Dendritic cell treated with granulocyte-macrophage colony-stimulating factor and Interleukin-4, amounts not matched to agents 40 ng/mL and 50 ng/mL, for 4 days (primary cell): ENCODE measurements at regions not wholly inside any gene's neighbourhood (a gene's known extent, or its start where the extent isn't known, plus 50 kb on each side); places are given as distances from the start of the nearest gene placed in this dataset.
"Not testable (repeated sequence)": the region's sequence is repeated elsewhere in the genome, so short reads cannot be mapped to it uniquely, and the experiment has no call there.

Source experiments
- H3K27ac Mint-ChIP-seq: one replicate; pipeline ENCODE4 v1.8.0; 2022; ENCODE audit warnings: mild to moderate bottlenecking, mixed read lengths
- H3K27me3 Mint-ChIP-seq: one replicate; pipeline ENCODE4 v1.8.0; 2022; ENCODE audit warnings: mild to moderate bottlenecking, mixed read lengths
- H3K36me3 Mint-ChIP-seq: one replicate; pipeline ENCODE4 v1.8.0; 2022; ENCODE audit warnings: low read depth, mixed read lengths
- H3K4me1 Mint-ChIP-seq: one replicate; pipeline ENCODE4 v1.8.0; 2022; ENCODE audit warnings: low read depth, mixed read lengths
- H3K4me3 Mint-ChIP-seq: one replicate; pipeline ENCODE4 v1.8.0; 2022; ENCODE audit warnings: mild to moderate bottlenecking, moderate library complexity, mixed read lengths
- H3K9me3 Mint-ChIP-seq: one replicate; pipeline ENCODE4 v1.8.0; 2022; ENCODE audit warnings: mixed read lengths
- intact Hi-C: fragments of 100-400 bp; cut with micrococcal nuclease; formaldehyde crosslinking; loops from one replicate; pipeline ENCODE4 v1.15.0; 2022

DNA sequence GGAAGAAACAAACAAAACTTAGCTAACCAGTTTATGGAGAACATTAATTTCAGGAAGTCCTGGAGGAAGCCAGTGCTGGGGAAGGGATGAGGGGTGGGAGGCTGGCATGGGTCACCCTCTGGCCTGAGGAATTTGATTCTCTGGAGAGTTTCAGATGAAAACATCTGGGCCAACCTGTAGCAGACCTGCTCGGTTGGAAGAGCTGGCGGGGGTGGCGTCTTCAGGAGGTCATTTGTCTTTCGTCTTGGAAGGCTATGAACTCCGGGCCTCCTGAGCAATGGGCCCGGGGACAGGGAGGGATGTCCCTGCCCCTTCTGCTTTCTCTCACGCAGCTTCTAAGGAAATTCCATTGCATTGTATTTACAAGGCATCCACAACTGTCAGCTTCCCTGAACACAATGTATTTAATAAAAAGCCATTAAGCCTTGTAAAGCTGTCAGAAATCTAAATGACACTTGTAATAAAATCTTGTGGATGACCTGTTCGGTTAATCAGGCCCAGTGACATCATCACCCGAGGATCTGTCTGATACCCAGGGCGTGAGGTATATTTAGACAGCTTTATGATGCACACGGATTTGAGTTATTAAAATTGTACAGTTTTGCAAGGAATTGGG, 250.5 kb downstream of the RAB11FIP2 start:
- intact Hi-C loops, result no loop called here
- Mint-ChIP-seq H3K4me3 (no peak overlapping the region), H3K27ac (no peak overlapping the region), H3K27me3 (no peaks in the 10 kb centered on the region), H3K4me1 (no peaks in the 10 kb centered on the region), H3K36me3 (no peaks in the 10 kb centered on the region), H3K9me3 (no peaks in the 10 kb centered on the region)

DNA sequence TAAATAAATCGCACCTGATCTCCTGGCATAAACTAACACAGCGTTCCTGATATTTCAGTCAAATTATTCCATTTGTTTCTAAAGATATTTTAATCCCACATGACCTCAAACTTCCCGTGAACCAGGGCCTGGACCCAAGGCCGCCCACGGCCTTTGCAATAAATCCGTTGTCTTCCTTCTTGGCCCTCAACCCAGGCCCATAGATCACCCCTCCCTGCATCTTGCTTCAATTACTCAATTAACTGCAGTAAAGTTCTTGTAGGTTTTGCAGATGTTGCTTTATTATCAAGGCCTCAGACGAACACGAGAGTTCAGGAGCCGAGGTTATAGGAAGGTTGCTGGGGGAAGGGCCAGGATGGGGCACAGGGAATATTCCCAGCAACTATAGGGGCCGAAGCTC, 249.4 kb downstream of the RAB11FIP2 start:
- intact Hi-C loops, result no loop called here
- Mint-ChIP-seq H3K27me3 (no peaks in the 10 kb centered on the region), H3K4me1 (no peaks in the 10 kb centered on the region)

DNA sequence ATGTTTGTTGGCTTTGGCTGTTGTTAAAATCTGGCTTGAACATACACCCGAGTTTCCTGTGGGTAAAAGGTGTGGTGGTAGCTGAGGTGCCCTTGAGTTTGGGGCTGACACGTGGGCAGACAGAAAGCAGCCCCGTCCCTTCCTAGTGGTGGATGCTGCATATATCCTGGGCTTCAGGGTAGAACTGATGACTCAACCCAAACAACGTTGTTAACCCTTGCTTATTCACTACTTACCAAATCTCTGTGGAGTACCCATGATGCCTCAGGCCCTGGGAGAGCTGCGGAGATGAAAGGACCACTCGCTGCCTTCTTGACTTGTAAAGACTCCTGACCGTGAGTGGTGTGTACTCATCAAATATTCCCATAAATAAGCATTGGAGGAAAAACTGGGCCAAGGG, 245.1 kb downstream of the RAB11FIP2 start:
- H3K27ac Mint-ChIP-seq, result no peak overlapping the region
- no peaks in the 10 kb centered on the region for H3K27me3 Mint-ChIP-seq
- H3K36me3 Mint-ChIP-seq, result no peaks in the 10 kb centered on the region
- H3K4me1 Mint-ChIP-seq, result no peaks in the 10 kb centered on the region
- no peak overlapping the region for H3K4me3 Mint-ChIP-seq
- H3K9me3 Mint-ChIP-seq, result no peaks in the 10 kb centered on the region
- intact Hi-C loops, result no loop called here

More for the DNA sequence above, 249.4 kb downstream of the RAB11FIP2 start:
- H3K9me3 Mint-ChIP-seq, result no peaks in the 10 kb centered on the region
- H3K27ac Mint-ChIP-seq, result no peak overlapping the region
- no peaks in the 10 kb centered on the region for H3K36me3 Mint-ChIP-seq
- H3K4me3 Mint-ChIP-seq, result no peak overlapping the region

DNA sequence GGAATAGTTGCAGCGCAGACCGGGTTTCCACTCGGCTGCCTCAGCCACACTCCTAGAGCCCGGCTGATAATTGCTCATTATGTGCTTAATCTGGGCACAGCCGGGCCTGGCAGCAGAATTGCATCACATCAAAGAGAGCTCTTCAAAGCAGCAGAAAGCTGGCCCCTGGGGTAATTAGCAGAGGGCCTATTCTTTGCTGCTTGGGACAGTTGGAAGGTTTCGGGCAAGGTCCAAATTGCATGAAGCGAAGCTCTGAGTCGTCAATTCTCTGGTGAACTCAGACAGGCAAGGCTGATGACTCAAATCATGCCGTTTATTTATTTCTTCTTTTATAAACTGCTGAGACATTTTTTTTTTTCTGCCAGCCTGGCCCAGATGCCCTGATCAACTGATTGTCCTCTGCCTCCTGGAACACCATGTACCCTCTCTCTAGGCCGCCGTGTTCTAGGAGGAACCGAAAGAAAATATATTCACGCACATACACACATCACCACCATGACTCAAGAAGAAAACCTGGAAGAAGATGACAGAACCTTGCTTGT, 242.2 kb downstream of the RAB11FIP2 start:
- H3K9me3 Mint-ChIP-seq, result no peaks in the 10 kb centered on the region
- no peaks in the 10 kb centered on the region for H3K27me3 Mint-ChIP-seq
- intact Hi-C loops, result no loop called here
- H3K27ac Mint-ChIP-seq, result no peak overlapping the region
- H3K36me3 Mint-ChIP-seq, result no peaks in the 10 kb centered on the region
- H3K4me1 Mint-ChIP-seq, result no peaks in the 10 kb centered on the region
- no peak overlapping the region for H3K4me3 Mint-ChIP-seq

DNA sequence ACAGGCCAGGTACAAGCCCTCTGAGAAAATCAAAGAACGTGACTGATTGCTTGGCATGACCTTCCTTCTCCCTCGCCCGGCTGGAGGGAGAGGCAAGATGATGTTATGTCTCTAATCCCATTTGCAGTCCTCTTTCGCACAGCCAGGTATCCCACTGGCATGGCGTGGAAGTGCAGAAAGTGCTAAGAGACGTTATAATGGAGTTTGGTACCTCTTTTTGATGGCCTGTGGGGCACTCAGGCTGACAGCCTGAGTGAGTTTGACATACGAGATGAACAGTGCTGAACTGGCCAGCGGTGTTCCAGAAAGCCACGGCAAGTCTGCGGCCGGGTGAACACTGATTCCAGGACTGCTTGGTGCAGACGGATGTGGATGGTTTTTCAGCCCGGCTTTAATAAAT, 241.6 kb downstream of the RAB11FIP2 start:
- Mint-ChIP-seq H3K36me3 (no peaks in the 10 kb centered on the region), H3K27me3 (no peaks in the 10 kb centered on the region), H3K9me3 (no peaks in the 10 kb centered on the region), H3K27ac (no peak overlapping the region), H3K4me1 (no peaks in the 10 kb centered on the region), H3K4me3 (no peak overlapping the region)
- intact Hi-C loops, result no loop called here

DNA sequence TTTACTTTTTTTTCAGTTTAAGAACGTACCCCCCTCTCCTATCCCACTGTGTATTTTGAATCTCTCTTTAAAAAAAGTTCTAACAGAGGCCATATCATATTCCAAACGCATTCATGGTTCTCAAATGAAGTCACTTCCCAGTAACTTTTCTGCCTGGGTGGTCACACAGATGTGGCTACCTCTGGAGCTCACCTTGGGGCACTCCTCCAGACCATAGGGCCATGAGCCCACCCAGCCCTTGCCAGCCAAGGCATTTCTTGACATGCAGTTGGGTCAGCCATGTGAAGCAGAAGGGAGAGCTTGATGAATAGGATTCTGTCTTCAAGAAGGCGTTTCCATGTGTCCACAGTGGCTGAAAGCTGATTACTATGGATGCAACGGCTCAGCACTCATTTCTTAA, 239.3 kb downstream of the RAB11FIP2 start:
- intact Hi-C loops, result no loop called here
- Mint-ChIP-seq H3K27ac (no peak overlapping the region), H3K27me3 (no peaks in the 10 kb centered on the region), H3K4me1 (no peaks in the 10 kb centered on the region), H3K36me3 (no peaks in the 10 kb centered on the region), H3K9me3 (no peaks in the 10 kb centered on the region), H3K4me3 (no peak overlapping the region)

DNA sequence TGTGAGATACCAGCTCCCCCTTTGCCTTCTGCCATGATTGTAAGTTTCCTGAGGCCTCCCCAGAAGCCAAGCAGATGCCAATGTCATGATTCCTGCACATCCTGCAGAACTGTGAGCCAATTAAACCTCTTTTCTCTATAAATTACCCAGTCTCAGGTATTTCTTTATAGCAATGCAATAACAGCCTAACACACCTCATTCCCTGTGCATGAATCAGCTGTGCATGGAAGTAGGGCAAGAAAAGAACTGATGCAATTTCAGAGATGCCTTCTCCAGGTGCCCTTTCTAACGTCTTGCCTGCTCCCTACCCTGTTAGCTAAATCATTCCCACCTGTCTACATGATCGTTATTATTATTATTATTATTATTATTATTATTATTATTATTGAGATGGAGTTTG, 230.9 kb downstream of the RAB11FIP2 start:
- H3K36me3 Mint-ChIP-seq, H3K9me3 Mint-ChIP-seq, H3K4me1 Mint-ChIP-seq, intact Hi-C loops, H3K4me3 Mint-ChIP-seq, H3K27ac Mint-ChIP-seq, H3K27me3 Mint-ChIP-seq: not testable (repeated sequence)

DNA sequence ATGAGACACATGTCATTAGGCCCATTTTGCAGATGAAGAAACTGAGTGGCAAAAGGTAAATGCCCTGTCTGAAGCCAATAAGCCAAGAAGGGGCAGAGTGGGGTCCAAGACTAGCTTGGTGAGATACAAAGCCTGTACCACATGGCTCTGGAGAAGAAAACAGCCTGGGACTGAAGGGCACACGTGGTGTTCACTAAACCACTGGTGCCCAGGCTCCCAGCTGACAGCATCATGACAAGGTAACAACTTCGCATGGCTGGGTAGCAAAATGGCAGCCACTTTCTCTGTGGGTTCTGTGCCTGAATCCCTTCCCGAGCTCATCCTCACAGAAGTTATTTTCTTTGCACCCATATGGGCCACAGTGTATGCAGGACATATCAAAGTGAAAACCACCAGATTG, 229.6 kb downstream of the RAB11FIP2 start:
- H3K36me3 Mint-ChIP-seq, result no peaks in the 10 kb centered on the region
- H3K27me3 Mint-ChIP-seq, result peaks cover 1% of the 10 kb centered on the region
- H3K4me3 Mint-ChIP-seq, result no peak overlapping the region
- intact Hi-C loops, result no loop called here
- H3K4me1 Mint-ChIP-seq, result no peaks in the 10 kb centered on the region
- no peak overlapping the region for H3K27ac Mint-ChIP-seq
- H3K9me3 Mint-ChIP-seq, result no peaks in the 10 kb centered on the region

DNA sequence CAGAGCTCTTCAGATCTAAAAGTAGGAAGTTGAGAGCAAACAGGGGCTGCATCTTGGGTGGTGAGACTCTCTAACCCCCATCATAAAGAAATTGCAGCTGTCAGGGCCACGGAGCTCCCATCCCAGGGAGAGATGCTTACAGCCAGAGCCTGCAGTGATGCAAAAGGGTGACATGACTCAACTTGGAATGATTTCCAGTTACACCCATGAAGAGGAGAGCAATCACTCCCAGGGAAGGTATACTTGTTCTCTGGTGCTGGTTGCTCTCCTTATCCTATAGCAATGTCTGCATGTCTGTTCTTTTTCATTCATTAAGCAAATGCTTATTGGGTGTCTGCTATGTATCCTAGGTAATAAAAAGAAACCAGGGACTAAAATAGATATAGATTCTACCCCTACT, 228.0 kb downstream of the RAB11FIP2 start:
- Mint-ChIP-seq H3K27ac (no peak overlapping the region), H3K9me3 (no peaks in the 10 kb centered on the region), H3K4me1 (no peaks in the 10 kb centered on the region), H3K36me3 (no peaks in the 10 kb centered on the region), H3K27me3 (peaks cover 1% of the 10 kb centered on the region), H3K4me3 (no peak overlapping the region)
- intact Hi-C loops, result no loop called here

DNA sequence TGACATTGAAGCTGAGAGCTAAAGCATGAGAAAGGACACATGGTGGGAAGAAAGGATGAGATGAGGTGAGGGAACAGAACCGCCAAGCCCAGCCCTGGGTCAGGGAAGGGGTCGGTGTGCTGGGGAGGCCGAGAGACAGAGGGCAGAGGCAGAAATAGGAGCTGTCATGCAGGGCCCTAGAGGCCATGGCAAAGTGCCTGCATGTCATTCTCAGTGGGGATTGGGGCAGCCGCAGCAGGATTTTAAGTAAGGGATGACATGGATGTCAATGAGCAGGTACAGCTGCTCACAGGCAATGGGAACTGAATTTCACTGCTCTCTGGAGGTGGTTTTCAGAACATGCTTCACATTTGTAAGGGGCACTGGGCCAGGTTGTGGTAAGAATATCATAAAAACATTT, 227.4 kb downstream of the RAB11FIP2 start:
- Mint-ChIP-seq H3K9me3 (no peaks in the 10 kb centered on the region), H3K27me3 (peaks cover 1% of the 10 kb centered on the region), H3K27ac (no peak overlapping the region), H3K4me1 (no peaks in the 10 kb centered on the region), H3K36me3 (no peaks in the 10 kb centered on the region), H3K4me3 (no peak overlapping the region)
- intact Hi-C loops, result no loop called here

DNA sequence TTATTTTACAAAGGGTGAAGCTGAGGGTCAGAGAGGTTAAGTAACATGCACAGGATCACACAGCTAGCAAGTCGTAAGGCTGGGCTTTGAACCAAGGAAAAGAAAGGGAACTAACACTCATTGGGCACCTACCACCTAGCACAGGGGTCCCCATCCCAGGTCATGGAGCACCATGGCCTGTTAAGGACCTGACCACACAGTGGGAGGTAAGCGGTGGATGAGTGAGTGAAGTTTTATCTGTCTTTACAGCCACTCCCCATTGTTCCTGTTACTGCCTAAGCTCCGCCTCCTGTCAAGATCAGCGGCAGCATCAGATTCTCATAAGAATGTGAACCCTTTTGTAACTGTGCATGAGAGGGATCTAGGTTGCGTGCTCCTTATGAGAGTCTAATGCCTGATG, 222.8 kb downstream of the RAB11FIP2 start:
- H3K9me3 Mint-ChIP-seq, result no peaks in the 10 kb centered on the region
- H3K27me3 Mint-ChIP-seq, result peaks cover 2% of the 10 kb centered on the region
- intact Hi-C loops, result no loop called here
- no peak overlapping the region for H3K4me3 Mint-ChIP-seq
- H3K27ac Mint-ChIP-seq, result no peak overlapping the region
- H3K36me3 Mint-ChIP-seq, result no peaks in the 10 kb centered on the region
- H3K4me1 Mint-ChIP-seq, result no peaks in the 10 kb centered on the region

DNA sequence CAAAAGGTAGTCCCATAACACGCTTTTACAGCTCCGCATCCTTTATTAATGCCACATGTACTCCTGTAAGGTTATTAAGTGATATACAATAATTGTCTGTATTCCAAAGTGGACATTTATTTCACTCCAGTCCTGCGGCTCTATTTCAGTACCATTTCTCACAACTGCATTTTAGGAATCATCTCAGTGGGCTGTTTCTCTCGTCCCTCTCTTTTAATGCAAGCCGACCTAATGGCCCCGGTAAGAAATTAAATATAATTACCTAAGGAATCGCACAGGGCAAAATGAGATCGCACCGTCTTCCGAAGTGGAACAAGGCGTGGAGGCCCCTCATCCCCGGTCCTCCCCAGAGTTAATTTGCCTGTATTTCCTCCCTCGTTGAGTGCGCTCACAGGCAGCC, 216.5 kb downstream of the RAB11FIP2 start:
- Mint-ChIP-seq H3K27me3 (peaks cover 26% of the 10 kb centered on the region), H3K36me3 (no peaks in the 10 kb centered on the region), H3K4me3 (no peak overlapping the region), H3K4me1 (no peaks in the 10 kb centered on the region), H3K9me3 (no peaks in the 10 kb centered on the region), H3K27ac (no peak overlapping the region)
- intact Hi-C loops, result no loop called here

DNA sequence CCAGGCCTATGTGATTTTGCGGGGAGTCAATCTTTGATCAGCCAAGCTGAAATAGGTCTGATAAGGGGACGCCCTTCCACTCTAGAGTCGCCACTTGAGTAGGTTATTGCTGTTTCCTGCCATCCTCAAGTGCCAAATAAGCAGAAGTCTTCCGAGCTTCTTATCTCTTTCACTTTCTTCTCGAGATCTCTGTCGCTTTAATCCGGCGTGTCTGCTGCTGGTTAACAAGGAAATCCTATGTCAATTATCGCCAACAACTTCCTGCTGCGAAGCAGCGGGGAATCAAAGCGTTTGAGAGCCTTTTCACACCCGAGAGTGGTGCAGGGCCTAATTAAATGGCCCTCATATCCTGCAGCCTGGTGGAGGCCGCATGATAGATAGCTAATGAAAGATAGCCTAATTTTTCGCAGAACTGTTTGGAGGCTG, 215.9 kb downstream of the RAB11FIP2 start:
- H3K4me1 Mint-ChIP-seq, result no peaks in the 10 kb centered on the region
- no peaks in the 10 kb centered on the region for H3K9me3 Mint-ChIP-seq
- peaks cover 26% of the 10 kb centered on the region for H3K27me3 Mint-ChIP-seq
- no peak overlapping the region for H3K4me3 Mint-ChIP-seq
- H3K36me3 Mint-ChIP-seq, result no peaks in the 10 kb centered on the region
- intact Hi-C loops, result no loop called here
- no peak overlapping the region for H3K27ac Mint-ChIP-seq

DNA sequence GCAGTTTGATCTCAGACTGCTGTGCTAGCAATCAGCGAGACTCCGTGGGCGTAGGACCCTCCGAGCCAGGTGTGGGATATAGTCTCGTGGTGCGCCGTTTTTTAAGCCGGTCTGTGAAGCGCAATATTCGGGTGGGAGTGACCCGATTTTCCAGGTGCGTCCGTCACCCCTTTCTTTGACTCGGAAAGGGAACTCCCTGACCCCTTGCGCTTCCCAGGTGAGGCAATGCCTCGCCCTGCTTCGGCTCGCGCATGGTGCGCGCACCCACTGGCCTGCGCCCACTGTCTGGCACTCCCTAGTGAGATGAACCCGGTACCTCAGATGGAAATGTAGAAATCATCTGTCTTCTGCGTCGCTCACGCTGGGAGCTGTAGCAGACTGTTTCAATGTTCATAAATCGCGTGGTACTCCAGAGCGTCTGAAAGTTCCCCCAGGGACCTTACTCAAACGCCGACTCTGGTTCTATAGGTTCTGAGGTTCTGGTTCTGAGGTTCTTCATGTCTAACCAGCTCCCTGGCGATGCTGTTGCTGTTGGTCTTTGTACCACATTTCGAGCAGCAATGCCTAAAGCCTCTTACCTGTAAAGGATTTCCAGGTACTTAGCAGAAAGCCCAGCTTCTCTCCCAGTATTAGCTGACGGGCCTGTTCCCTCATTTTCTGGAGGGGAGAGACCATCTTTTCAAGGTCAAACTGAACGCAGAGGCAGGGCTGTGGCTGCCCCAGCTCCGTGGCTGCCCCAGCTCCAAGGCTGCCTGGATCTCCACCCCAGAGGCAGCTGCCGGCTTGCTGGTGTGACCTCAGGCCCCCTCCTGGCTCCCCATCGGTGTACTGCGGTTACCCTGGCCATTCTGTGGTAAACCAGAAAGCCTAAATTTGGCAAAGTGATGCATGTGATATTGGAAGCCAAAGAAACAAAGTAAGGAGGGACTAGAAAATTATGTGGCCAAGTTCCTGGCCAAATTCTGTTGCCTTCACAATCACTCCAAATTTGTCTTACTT, 207.9 kb downstream of the RAB11FIP2 start:
- H3K36me3 Mint-ChIP-seq, H3K4me3 Mint-ChIP-seq, intact Hi-C loops, H3K27ac Mint-ChIP-seq, H3K4me1 Mint-ChIP-seq, H3K27me3 Mint-ChIP-seq, H3K9me3 Mint-ChIP-seq: not testable (repeated sequence)
